BE2C (cell line): ENCODE measurements at regions not wholly inside any gene's neighbourhood (a gene's known extent, or its start where the extent isn't known, plus 50 kb on each side); places are given as distances from the start of the nearest gene placed in this dataset.

Experiments used
- DNase-seq: peaks from one replicate; pipeline ENCODE4 v3.0.0-alpha.2; 2020
- H3K27me3 ChIP-seq: fragments of 250-450 bp; sonication (Bioruptor Pico); 2 replicates; pipeline ENCODE4 v1.5.1; 2020; ENCODE audit warnings: mild to moderate bottlenecking
- H3K36me3 ChIP-seq: fragments of 250-450 bp; sonication (Bioruptor Pico); 2 replicates; pipeline ENCODE4 v1.5.1; 2020; ENCODE audit warnings: mild to moderate bottlenecking
- H3K4me1 ChIP-seq: fragments of 250-450 bp; sonication (Bioruptor Pico); 2 replicates; pipeline ENCODE4 v1.5.1; 2020
- H3K4me3 ChIP-seq: 2 replicates; pipeline ENCODE4 v1.5.1; 2011; ENCODE audit warnings: low read depth, low read length
- H3K9me3 ChIP-seq: fragments of 250-450 bp; sonication (Bioruptor Pico); 2 replicates; pipeline ENCODE4 v1.5.1; 2020
- CTCF ChIP-seq: IDR thresholded peaks from 2 replicates; pipeline ENCODE4 v1.5.1; 2012; ENCODE audit warnings: mild to moderate bottlenecking, low read depth, low read length

GRCh38 chr1:42010381-42010780, 91.7 kb upstream of the HIVEP3 start:
- no peak overlapping the region for H3K4me3 ChIP-seq
- no peak for DNase-seq
- no peak for TF ChIP-seq CTCF
- no peaks in the 10 kb centered on the region for H3K27me3 ChIP-seq
- H3K4me1 ChIP-seq, result no peaks in the 10 kb centered on the region
- no peaks in the 10 kb centered on the region for H3K36me3 ChIP-seq
- no peaks in the 10 kb centered on the region for H3K9me3 ChIP-seq

- no peak overlapping the region for H3K4me3 ChIP-seq
- no peak for DNase-seq
- no peaks in the 10 kb centered on the region for H3K4me1 ChIP-seq
- H3K27me3 ChIP-seq, result no peaks in the 10 kb centered on the region
- TF ChIP-seq CTCF, result no peak
- H3K36me3 ChIP-seq, result no peaks in the 10 kb centered on the region
- no peaks in the 10 kb centered on the region for H3K9me3 ChIP-seq
Observed at GRCh38 chr1:42008264-42008663, 89.5 kb upstream of the HIVEP3 start.

GRCh38 chr1:42006836-42007235, 88.1 kb upstream of the HIVEP3 start:
- Histone ChIP-seq H3K4me3 (no peak overlapping the region), H3K4me1 (no peaks in the 10 kb centered on the region), H3K36me3 (no peaks in the 10 kb centered on the region), H3K9me3 (no peaks in the 10 kb centered on the region), H3K27me3 (no peaks in the 10 kb centered on the region)
- no peak for TF ChIP-seq CTCF
- DNase-seq, result no peak

- no peak for DNase-seq
- Histone ChIP-seq H3K4me1 (no peaks in the 10 kb centered on the region), H3K36me3 (no peaks in the 10 kb centered on the region), H3K27me3 (no peaks in the 10 kb centered on the region), H3K9me3 (no peaks in the 10 kb centered on the region), H3K4me3 (no peak overlapping the region)
- no peak for TF ChIP-seq CTCF
Observed at GRCh38 chr1:42006093-42006492, 87.4 kb upstream of the HIVEP3 start.

GRCh38 chr1:42005530-42005929, 86.8 kb upstream of the HIVEP3 start:
- no peaks in the 10 kb centered on the region for H3K36me3 ChIP-seq
- H3K9me3 ChIP-seq, result no peaks in the 10 kb centered on the region
- H3K4me3 ChIP-seq, result no peak overlapping the region
- DNase-seq, result no peak
- no peaks in the 10 kb centered on the region for H3K27me3 ChIP-seq
- no peak for TF ChIP-seq CTCF
- H3K4me1 ChIP-seq, result no peaks in the 10 kb centered on the region

GRCh38 chr1:42004860-42005259, 86.1 kb upstream of the HIVEP3 start:
- no peak for DNase-seq
- H3K9me3 ChIP-seq, result no peaks in the 10 kb centered on the region
- no peak overlapping the region for H3K4me3 ChIP-seq
- no peaks in the 10 kb centered on the region for H3K36me3 ChIP-seq
- TF ChIP-seq CTCF, result no peak
- H3K4me1 ChIP-seq, result no peaks in the 10 kb centered on the region
- H3K27me3 ChIP-seq, result no peaks in the 10 kb centered on the region
